ENCODE measurements at regions not wholly inside any gene's neighbourhood (a gene's known extent, or its start where the extent isn't known, plus 50 kb on each side); places are given as distances from the start of the nearest gene placed in this dataset.

GRCh38 chr12:92506891-92507290, 195.9 kb upstream of the PLEKHG7 start (continued):
- TF ChIP-seq HEYL (CRISPR knock-in tag; IDR thresholded peaks at IDR 0.05) (no peak), CBX8 (IDR thresholded peaks at IDR 0.05) (no peak), RARB (CRISPR knock-in tag; IDR thresholded peaks at IDR 0.05) (no peak), REST (IDR thresholded peaks at IDR 0.05) (no peak), HDAC2 (IDR thresholded peaks at IDR 0.05) (no peak)

- Histone ChIP-seq H3K9me3 (no peaks in the 10 kb centered on the region), H3K4me1 (peaks cover 40% of the 10 kb centered on the region), H3K4me2 (no peak overlapping the region; the same call in 2 of the 3 replicates), H3K4me3 (no peak overlapping the region), H3K27ac (no peak overlapping the region)
- 55% methylated on average over 2 of the region's 2 CpGs for WGBS (ENCODE audit: missing lambda C conversion rate)
- POLR2A ChIA-PET = interaction anchor here (0.7 kb wide), 1 partner anchor 10 kb away, joined by 3 read pairs; no protein-coding TSS in a partner anchor
- FAIRE-seq (no peak), DNase-seq (ENCODE audit: low read depth in 1 of 2, low spot score in 1 of 2) (no peak), ATAC-seq (no peak)
- 0 out of 5 replicates have a peak, but pooled peaks of 1 of the 2 experiments have one; percentile 22 for TF ChIP-seq RAD21 (conservative IDR thresholded peaks at IDR 0.05 in 1 of 2, IDR thresholded peaks at IDR 0.05 in 1 of 2)
- TF ChIP-seq MAX (IDR thresholded peaks at IDR 0.05) = no peak
- CTCF ChIA-PET = interaction anchor here (1.0 to 4.3 kb wide), 4 partner anchors 12 to 144 kb away, joined by 4 to 15 read pairs (median 4); no protein-coding TSS in a partner anchor
These were observed 196.3 kb upstream of the PLEKHG7 start for GRCh38 chr12:92506460-92506859.

- Histone ChIP-seq H3K4me2 (peak overlapping the region; percentile 22), H3K9me3 (no peaks in the 10 kb centered on the region), H3K27ac (peak overlapping the region in 1 of 2 experiments; percentile 57; a peak in 3 of 6 replicates), H3K4me3 (no peak overlapping the region), H3K4me1 (peaks cover 40% of the 10 kb centered on the region)
- FAIRE-seq (no peak), ATAC-seq (no peak), DNase-seq (ENCODE audit: low read depth in 1 of 2, low spot score in 1 of 2) (no peak)
- TF ChIP-seq EHMT2 (IDR thresholded peaks at IDR 0.05; ENCODE audit: low read depth) (no peak), POLR2AphosphoS2 (conservative IDR thresholded peaks at IDR 0.05; ENCODE audit: low read length) (no peak), GATA3 (IDR thresholded peaks at IDR 0.05; ENCODE audit: borderline replicate concordance) (no peak), HEYL (CRISPR knock-in tag; IDR thresholded peaks at IDR 0.05) (no peak), PHF8 (IDR thresholded peaks at IDR 0.05; ENCODE audit: borderline replicate concordance, low read depth) (no peak), NFE2L2 (conservative IDR thresholded peaks at IDR 0.05; ENCODE audit: low read length) (no peak), PBX3 (IDR thresholded peaks at IDR 0.05) (no peak), SREBF2 (IDR thresholded peaks at IDR 0.05) (no peak), TP53 (CRISPR knock-in tag; IDR thresholded peaks at IDR 0.05) (no peak), ZNF302 (CRISPR knock-in tag; IDR thresholded peaks at IDR 0.05) (no peak), HDAC2 (IDR thresholded peaks at IDR 0.05) (no peak), KDM1A (IDR thresholded peaks at IDR 0.05; ENCODE audit: low read depth) (no peak), CEBPB (IDR thresholded peaks at IDR 0.05) (no peak)
- POLR2A ChIA-PET = interaction anchor here (1.1 kb wide), 1 partner anchor 360 kb away, joined by 4 read pairs; the partner anchor contains the start of gene BTG1
- CTCF ChIA-PET = interaction anchor here (0.8 to 4.3 kb wide), 5 partner anchors 11 to 1123 kb away, joined by 3 to 15 read pairs (median 5); no protein-coding TSS in a partner anchor
- WGBS (ENCODE audit: missing lambda C conversion rate) = 79% methylated on average over 12 of the region's 12 CpGs
These were observed 197.2 kb upstream of the PLEKHG7 start for GRCh38 chr12:92505254-92506231.

All from A549 (cell line).